ENCODE measurements at regions not wholly inside any gene's neighbourhood (a gene's known extent, or its start where the extent isn't known, plus 50 kb on each side); places are given as distances from the start of the nearest gene placed in this dataset.
A peak's percentile ranks its signal among the peaks of the same experiment; 100 is the strongest.

- DNase-seq = no peak
Measured at GRCh38 chr3:99430348-99431134, 207.9 kb upstream of the COL8A1 start.

- DNase-seq = no peak
Measured at GRCh38 chr3:99429502-99429901, 208.9 kb upstream of the COL8A1 start.

GRCh38 chr3:99425930-99426329 lies 212.5 kb upstream of the COL8A1 start:
- DNase-seq = no peak

GRCh38 chr3:99419116-99419515 lies 219.3 kb upstream of the COL8A1 start:
- DNase-seq = no peak

GRCh38 chr3:99418709-99419108 lies 219.7 kb upstream of the COL8A1 start:
- DNase-seq = peak; percentile 21

- DNase-seq = peak; percentile 3
Measured at GRCh38 chr3:99418209-99418635, 220.2 kb upstream of the COL8A1 start.

GRCh38 chr3:99413504-99413903 lies 224.9 kb upstream of the COL8A1 start:
- no peak for DNase-seq

- DNase-seq = no peak
Measured at GRCh38 chr3:99410789-99411311, 227.5 kb upstream of the COL8A1 start.

- no peak for DNase-seq
Measured at GRCh38 chr3:99409961-99410360, 228.4 kb upstream of the COL8A1 start.

- DNase-seq = no peak
Measured at GRCh38 chr3:99407257-99407656, 231.1 kb upstream of the COL8A1 start.

GRCh38 chr3:99402755-99403154 lies 235.6 kb upstream of the COL8A1 start:
- no peak for DNase-seq

GRCh38 chr3:99400352-99400751 lies 238.0 kb upstream of the COL8A1 start:
- no peak for DNase-seq

- no peak for DNase-seq
Measured at GRCh38 chr3:99396651-99397275, 241.6 kb upstream of the COL8A1 start.

- no peak for DNase-seq
Measured at GRCh38 chr3:99394831-99395778, 243.3 kb upstream of the COL8A1 start.

GRCh38 chr3:99393961-99394360 lies 244.4 kb upstream of the COL8A1 start:
- DNase-seq = no peak

GRCh38 chr3:99388780-99389179 lies 249.6 kb upstream of the COL8A1 start:
- DNase-seq = no peak

GRCh38 chr3:99384596-99384995 lies 253.8 kb upstream of the COL8A1 start:
- no peak for DNase-seq

GRCh38 chr3:99376926-99377325 lies 261.5 kb upstream of the COL8A1 start:
- DNase-seq = no peak

- no peak for DNase-seq
Measured at GRCh38 chr3:99373846-99374210, 264.6 kb upstream of the COL8A1 start.

GRCh38 chr3:99373088-99373845 lies 265.1 kb upstream of the COL8A1 start:
- DNase-seq = no peak

GRCh38 chr3:99366663-99367429 lies 271.5 kb upstream of the COL8A1 start:
- DNase-seq = no peak

GRCh38 chr3:99365979-99366378 lies 272.4 kb upstream of the COL8A1 start:
- no peak for DNase-seq

Data from inflammatory macrophage treated with lipopolysaccharide for 4 hours (primary cell).